Astrocyte (in vitro differentiated cells and primary cell): ENCODE measurements at regions not wholly inside any gene's neighbourhood (a gene's known extent, or its start where the extent isn't known, plus 50 kb on each side); places are given as distances from the start of the nearest gene placed in this dataset.

Experiments
- DNase-seq: peaks from one replicate; pipeline ENCODE4 v3.0.0-alpha.2; 2010; ENCODE audit warnings: low read depth
- FAIRE-seq: peaks from 2 replicates; lab custom pipeline; 2011; peaks lifted over from hg19 to GRCh38; lab: Jason Lieb, UNC
- H2AFZ ChIP-seq: 2 replicates; pipeline ENCODE4 v1.6.0; 2012; ENCODE audit warnings: low read depth, low read length, inconsistent platforms
- H3K27ac ChIP-seq: 2 replicates; pipeline ENCODE4 v1.5.1; 2011; ENCODE audit warnings: low read depth, low read length, inconsistent platforms
- H3K27me3 ChIP-seq: 2 replicates; pipeline ENCODE4 v1.6.0; 2011; ENCODE audit warnings: low read length, inconsistent platforms; ENCODE audit not compliant: insufficient read depth
- H3K36me3 ChIP-seq: 2 replicates; pipeline ENCODE4 v1.5.1; 2011; ENCODE audit warnings: low read length, inconsistent platforms; ENCODE audit not compliant: insufficient read depth
- H3K4me1 ChIP-seq: 2 replicates; pipeline ENCODE4 v1.5.1; 2011; ENCODE audit warnings: low read length, inconsistent platforms; ENCODE audit not compliant: insufficient read depth
- H3K4me2 ChIP-seq: 2 replicates; pipeline ENCODE4 v1.6.0; 2012; ENCODE audit warnings: low read length, inconsistent platforms
- H3K4me3 ChIP-seq: 2 replicates; pipeline ENCODE4 v1.5.1; 2011; ENCODE audit warnings: low read depth, mild to moderate bottlenecking, low read length, inconsistent platforms; ENCODE audit not compliant: insufficient read depth
- H3K79me2 ChIP-seq: 2 replicates; pipeline ENCODE4 v1.6.0; 2012; ENCODE audit warnings: mild to moderate bottlenecking, low read length, inconsistent platforms; ENCODE audit not compliant: insufficient read depth
- H3K9ac ChIP-seq: 2 replicates; pipeline ENCODE4 v1.6.0; 2012; ENCODE audit warnings: mild to moderate bottlenecking, low read length, inconsistent platforms
- H3K9me3 ChIP-seq: 2 replicates; pipeline ENCODE4 v1.5.1; 2012; ENCODE audit warnings: low read depth, mild to moderate bottlenecking, low read length, inconsistent platforms; ENCODE audit not compliant: insufficient read depth
- H4K20me1 ChIP-seq: 2 replicates; pipeline ENCODE4 v1.6.0; 2012; ENCODE audit warnings: low read length, inconsistent platforms; ENCODE audit not compliant: insufficient read depth
- H3K27ac Mint-ChIP-seq: one replicate; pipeline ENCODE4 v1.8.0; 2021; ENCODE audit warnings: mild to moderate bottlenecking, mixed read lengths; ENCODE audit not compliant: unreplicated experiment
- H3K27me3 Mint-ChIP-seq: one replicate; pipeline ENCODE4 v1.8.0; 2021; ENCODE audit warnings: low read depth, mixed read lengths; ENCODE audit not compliant: unreplicated experiment
- H3K36me3 Mint-ChIP-seq: one replicate; pipeline ENCODE4 v1.8.0; 2021; ENCODE audit warnings: low read depth, mixed read lengths; ENCODE audit not compliant: unreplicated experiment
- H3K4me1 Mint-ChIP-seq: one replicate; pipeline ENCODE4 v1.8.0; 2021; ENCODE audit warnings: low read depth, mixed read lengths; ENCODE audit not compliant: unreplicated experiment
- H3K4me3 Mint-ChIP-seq: one replicate; pipeline ENCODE4 v1.8.0; 2021; ENCODE audit warnings: mild to moderate bottlenecking, moderate library complexity, mixed read lengths; ENCODE audit not compliant: unreplicated experiment
- H3K9me3 Mint-ChIP-seq: one replicate; pipeline ENCODE4 v1.8.0; 2021; ENCODE audit warnings: mild to moderate bottlenecking, mixed read lengths; ENCODE audit not compliant: unreplicated experiment
- EZH2 ChIP-seq: IDR thresholded peaks from 2 replicates; pipeline ENCODE4 v1.6.1; 2012; ENCODE audit warnings: mild to moderate bottlenecking, low read length, inconsistent platforms; ENCODE audit not compliant: insufficient read depth
- TF ChIP-seq, protein P1 (sequence below): IDR thresholded peaks from 2 replicates; pipeline ENCODE4 v1.5.1; 2011; ENCODE audit warnings: low read depth, mild to moderate bottlenecking, inconsistent platforms, low read length, moderate library complexity; ENCODE audit not compliant: insufficient read depth

GRCh38 chr4:81736324-81736723 is 264.6 kb upstream of the RASGEF1B start:
- H3K27ac ChIP-seq: no peak overlapping the region
- Mint-ChIP-seq H3K9me3 (peaks cover 2% of the 10 kb centered on the region), H3K27me3 (peaks cover 3% of the 10 kb centered on the region), H3K36me3 (no peaks in the 10 kb centered on the region), H3K27ac (no peak overlapping the region), H3K4me1 (no peaks in the 10 kb centered on the region), H3K4me3 (no peak overlapping the region)
- H4K20me1 ChIP-seq: no peaks in the 10 kb centered on the region
- FAIRE-seq (no peak), DNase-seq (no peak)
- H3K4me1 ChIP-seq: no peaks in the 10 kb centered on the region
- no peaks in the 10 kb centered on the region for H3K79me2 ChIP-seq
- no peak overlapping the region for H2AFZ ChIP-seq
- no peak overlapping the region for H3K4me2 ChIP-seq
- H3K27me3 ChIP-seq: no peaks in the 10 kb centered on the region
- H3K9ac ChIP-seq: no peak overlapping the region
- TF ChIP-seq EZH2: no peak
- TF ChIP-seq, protein P1, sequence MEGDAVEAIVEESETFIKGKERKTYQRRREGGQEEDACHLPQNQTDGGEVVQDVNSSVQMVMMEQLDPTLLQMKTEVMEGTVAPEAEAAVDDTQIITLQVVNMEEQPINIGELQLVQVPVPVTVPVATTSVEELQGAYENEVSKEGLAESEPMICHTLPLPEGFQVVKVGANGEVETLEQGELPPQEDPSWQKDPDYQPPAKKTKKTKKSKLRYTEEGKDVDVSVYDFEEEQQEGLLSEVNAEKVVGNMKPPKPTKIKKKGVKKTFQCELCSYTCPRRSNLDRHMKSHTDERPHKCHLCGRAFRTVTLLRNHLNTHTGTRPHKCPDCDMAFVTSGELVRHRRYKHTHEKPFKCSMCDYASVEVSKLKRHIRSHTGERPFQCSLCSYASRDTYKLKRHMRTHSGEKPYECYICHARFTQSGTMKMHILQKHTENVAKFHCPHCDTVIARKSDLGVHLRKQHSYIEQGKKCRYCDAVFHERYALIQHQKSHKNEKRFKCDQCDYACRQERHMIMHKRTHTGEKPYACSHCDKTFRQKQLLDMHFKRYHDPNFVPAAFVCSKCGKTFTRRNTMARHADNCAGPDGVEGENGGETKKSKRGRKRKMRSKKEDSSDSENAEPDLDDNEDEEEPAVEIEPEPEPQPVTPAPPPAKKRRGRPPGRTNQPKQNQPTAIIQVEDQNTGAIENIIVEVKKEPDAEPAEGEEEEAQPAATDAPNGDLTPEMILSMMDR: no peak
- no peak overlapping the region for H3K4me3 ChIP-seq
- H3K9me3 ChIP-seq: no peaks in the 10 kb centered on the region
- H3K36me3 ChIP-seq: no peaks in the 10 kb centered on the region

DNA sequence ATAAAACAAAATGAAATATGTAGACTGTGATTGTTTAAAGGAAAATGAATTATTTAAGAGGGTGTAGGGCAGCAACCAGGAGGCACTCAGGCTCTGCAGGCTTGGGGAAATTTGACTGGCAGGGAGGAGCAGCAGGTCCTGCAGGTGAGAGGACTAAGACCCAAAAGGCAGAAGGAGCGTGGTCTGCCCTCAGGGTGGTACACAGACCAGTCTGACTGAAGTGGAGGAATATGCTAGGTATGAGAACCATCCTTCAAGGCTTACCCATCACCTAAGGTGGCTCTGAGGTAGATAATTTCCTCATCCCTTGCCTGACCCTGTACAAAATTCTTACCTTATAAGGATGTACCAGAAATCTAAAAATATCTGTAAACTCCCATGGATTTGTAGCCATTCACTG is 261.3 kb upstream of the RASGEF1B start:
- peaks cover 3% of the 10 kb centered on the region for H3K27me3 Mint-ChIP-seq
- H3K9me3 Mint-ChIP-seq: peaks cover 5% of the 10 kb centered on the region
- Histone ChIP-seq H3K9me3 (no peaks in the 10 kb centered on the region), H3K27ac (no peak overlapping the region), H3K9ac (no peak overlapping the region), H3K4me2 (no peak overlapping the region), H2AFZ (no peak overlapping the region), H3K4me3 (no peak overlapping the region), H3K27me3 (no peaks in the 10 kb centered on the region), H3K79me2 (no peaks in the 10 kb centered on the region), H3K4me1 (no peaks in the 10 kb centered on the region), H4K20me1 (no peaks in the 10 kb centered on the region), H3K36me3 (no peaks in the 10 kb centered on the region)
- H3K4me1 Mint-ChIP-seq: no peaks in the 10 kb centered on the region
- FAIRE-seq (no peak), DNase-seq (no peak)
- no peaks in the 10 kb centered on the region for H3K36me3 Mint-ChIP-seq
- TF ChIP-seq, protein P1: no peak
- TF ChIP-seq EZH2: no peak
- no peak overlapping the region for H3K27ac Mint-ChIP-seq
- H3K4me3 Mint-ChIP-seq: no peak overlapping the region

- H3K79me2 ChIP-seq: no peaks in the 10 kb centered on the region
- Mint-ChIP-seq H3K27ac (peak overlapping the region; percentile 71), H3K4me1 (peaks cover 14% of the 10 kb centered on the region), H3K27me3 (no peaks in the 10 kb centered on the region), H3K9me3 (peaks cover 5% of the 10 kb centered on the region), H3K36me3 (no peaks in the 10 kb centered on the region), H3K4me3 (no peak overlapping the region)
- no peak overlapping the region for H2AFZ ChIP-seq
- TF ChIP-seq, protein P1: no peak
- no peak for TF ChIP-seq EZH2
- no peak overlapping the region for H3K4me3 ChIP-seq
- H3K4me2 ChIP-seq: no peak overlapping the region
- H3K4me1 ChIP-seq: no peaks in the 10 kb centered on the region
- H3K9ac ChIP-seq: no peak overlapping the region
- H3K27me3 ChIP-seq: no peaks in the 10 kb centered on the region
- no peaks in the 10 kb centered on the region for H3K36me3 ChIP-seq
- no peaks in the 10 kb centered on the region for H3K9me3 ChIP-seq
- no peak overlapping the region for H3K27ac ChIP-seq
- FAIRE-seq (no peak), DNase-seq (no peak)
- H4K20me1 ChIP-seq: no peaks in the 10 kb centered on the region
These were observed 253.2 kb upstream of the RASGEF1B start for GRCh38 chr4:81724925-81725329.
